Upper lobe of left lung (tissue), 4 donors: ENCODE measurements at regions not wholly inside any gene's neighbourhood (a gene's known extent, or its start where the extent isn't known, plus 50 kb on each side); places are given as distances from the start of the nearest gene placed in this dataset.

Source experiments
- CTCF ChIP-seq, 6 experiments: fragments of 450-650 bp in 4 of 6; fragments of 200-600 bp in 2 of 6; sonication (generic) in 2 of 6; IDR thresholded peaks; one replicate each; pipeline ENCODE4 v1.5.1; 2016 to 2019; ENCODE audit warnings: antibody characterized with exemption in 6 of 6
- EP300 ChIP-seq, 4 donors: sonication (generic); formaldehyde crosslinking; IDR thresholded peaks; one replicate each; pipeline ENCODE4 v1.5.1; 2017; ENCODE audit warnings: antibody characterized with exemption in 4 of 4, control low read depth in 2 of 4
- POLR2A ChIP-seq, 4 donors: fragments of 450-650 bp; IDR thresholded peaks; one replicate each; pipeline ENCODE4 v1.5.1; 2016 to 2017; ENCODE audit warnings: antibody characterized with exemption in 4 of 4, mild to moderate bottlenecking in 2 of 4
- POLR2AphosphoS5 ChIP-seq, 2 donors: sonication (generic); formaldehyde crosslinking; IDR thresholded peaks; one replicate each; pipeline ENCODE4 v1.5.1; 2017; ENCODE audit warnings: antibody characterized with exemption in 2 of 2

DNA sequence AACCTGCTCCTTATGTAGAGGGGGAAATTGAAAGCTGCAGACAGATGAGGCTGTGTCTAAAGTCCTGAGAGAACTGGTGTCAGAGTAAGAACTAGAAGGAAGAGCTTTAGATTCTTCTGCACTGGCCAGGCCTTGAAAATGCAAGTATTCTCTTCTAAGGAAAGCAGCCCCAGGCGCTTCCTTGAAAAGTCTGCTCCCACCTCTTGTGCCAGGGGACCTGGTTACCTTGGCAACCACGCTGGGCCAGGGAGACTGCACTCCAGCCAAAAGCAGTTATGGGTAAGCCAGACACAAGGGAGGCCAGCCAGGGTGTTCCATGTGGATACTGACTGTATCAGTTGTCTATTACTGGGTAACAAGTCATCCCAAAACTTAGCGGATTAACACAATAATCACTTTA is 228.6 kb upstream of the SDK2 start:
- TF ChIP-seq POLR2A (IDR thresholded peaks at IDR 0.05) (no peak), POLR2AphosphoS5 (IDR thresholded peaks at IDR 0.05) (no peak), CTCF (IDR thresholded peaks at IDR 0.05) (no peak), EP300 (IDR thresholded peaks at IDR 0.05) (no peak)
